ENCODE measurements at regions not wholly inside any gene's neighbourhood (a gene's known extent, or its start where the extent isn't known, plus 50 kb on each side); places are given as distances from the start of the nearest gene placed in this dataset.

DNA sequence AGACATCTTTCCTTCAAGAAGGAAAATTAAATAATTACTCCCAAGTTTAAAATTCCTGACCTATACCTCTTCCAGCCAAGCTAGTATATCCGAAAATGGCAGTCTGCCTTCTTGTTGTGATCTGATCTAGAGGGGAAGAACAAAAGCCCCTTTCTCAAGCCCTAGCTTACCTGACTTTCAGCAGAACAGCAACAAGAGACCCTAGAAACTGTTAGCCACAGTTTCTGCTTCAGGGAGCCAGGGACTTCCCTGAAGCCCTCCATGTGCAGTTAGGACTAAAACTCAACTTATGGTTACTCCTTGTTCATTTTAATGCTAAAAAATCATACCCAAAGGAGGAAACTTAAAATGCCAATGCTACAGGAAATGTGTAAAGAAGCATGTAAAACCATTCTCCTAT lies 366.7 kb upstream of the CTNND2 start:
- no peaks in the 10 kb centered on the region for H3K27me3 Mint-ChIP-seq (ENCODE audit: unreplicated experiment)
- no peaks in the 10 kb centered on the region for H3K36me3 Mint-ChIP-seq (ENCODE audit: unreplicated experiment)
- no peaks in the 10 kb centered on the region for H3K4me1 Mint-ChIP-seq (ENCODE audit: low read depth, unreplicated experiment)
- TF ChIP-seq, protein P1, sequence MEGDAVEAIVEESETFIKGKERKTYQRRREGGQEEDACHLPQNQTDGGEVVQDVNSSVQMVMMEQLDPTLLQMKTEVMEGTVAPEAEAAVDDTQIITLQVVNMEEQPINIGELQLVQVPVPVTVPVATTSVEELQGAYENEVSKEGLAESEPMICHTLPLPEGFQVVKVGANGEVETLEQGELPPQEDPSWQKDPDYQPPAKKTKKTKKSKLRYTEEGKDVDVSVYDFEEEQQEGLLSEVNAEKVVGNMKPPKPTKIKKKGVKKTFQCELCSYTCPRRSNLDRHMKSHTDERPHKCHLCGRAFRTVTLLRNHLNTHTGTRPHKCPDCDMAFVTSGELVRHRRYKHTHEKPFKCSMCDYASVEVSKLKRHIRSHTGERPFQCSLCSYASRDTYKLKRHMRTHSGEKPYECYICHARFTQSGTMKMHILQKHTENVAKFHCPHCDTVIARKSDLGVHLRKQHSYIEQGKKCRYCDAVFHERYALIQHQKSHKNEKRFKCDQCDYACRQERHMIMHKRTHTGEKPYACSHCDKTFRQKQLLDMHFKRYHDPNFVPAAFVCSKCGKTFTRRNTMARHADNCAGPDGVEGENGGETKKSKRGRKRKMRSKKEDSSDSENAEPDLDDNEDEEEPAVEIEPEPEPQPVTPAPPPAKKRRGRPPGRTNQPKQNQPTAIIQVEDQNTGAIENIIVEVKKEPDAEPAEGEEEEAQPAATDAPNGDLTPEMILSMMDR (IDR thresholded peaks at IDR 0.05; ENCODE audit: partially characterized antibody, unreplicated experiment): no peak
- H3K4me3 Mint-ChIP-seq (ENCODE audit: unreplicated experiment): no peak overlapping the region
- H3K9me3 Mint-ChIP-seq (ENCODE audit: unreplicated experiment): no peaks in the 10 kb centered on the region
- DNase-seq: no peak
- H3K27ac Mint-ChIP-seq (ENCODE audit: unreplicated experiment): no peak overlapping the region

GRCh38 chr5:12269164-12269563 lies 364.9 kb upstream of the CTNND2 start:
- no peak for DNase-seq
- H3K4me3 Mint-ChIP-seq (ENCODE audit: unreplicated experiment): no peak overlapping the region
- TF ChIP-seq, protein P1 (IDR thresholded peaks at IDR 0.05; ENCODE audit: partially characterized antibody, unreplicated experiment): no peak
- H3K36me3 Mint-ChIP-seq (ENCODE audit: unreplicated experiment): no peaks in the 10 kb centered on the region
- H3K9me3 Mint-ChIP-seq (ENCODE audit: unreplicated experiment): no peaks in the 10 kb centered on the region
- no peak overlapping the region for H3K27ac Mint-ChIP-seq (ENCODE audit: unreplicated experiment)
- no peaks in the 10 kb centered on the region for H3K4me1 Mint-ChIP-seq (ENCODE audit: low read depth, unreplicated experiment)
- H3K27me3 Mint-ChIP-seq (ENCODE audit: unreplicated experiment): no peaks in the 10 kb centered on the region

DNA sequence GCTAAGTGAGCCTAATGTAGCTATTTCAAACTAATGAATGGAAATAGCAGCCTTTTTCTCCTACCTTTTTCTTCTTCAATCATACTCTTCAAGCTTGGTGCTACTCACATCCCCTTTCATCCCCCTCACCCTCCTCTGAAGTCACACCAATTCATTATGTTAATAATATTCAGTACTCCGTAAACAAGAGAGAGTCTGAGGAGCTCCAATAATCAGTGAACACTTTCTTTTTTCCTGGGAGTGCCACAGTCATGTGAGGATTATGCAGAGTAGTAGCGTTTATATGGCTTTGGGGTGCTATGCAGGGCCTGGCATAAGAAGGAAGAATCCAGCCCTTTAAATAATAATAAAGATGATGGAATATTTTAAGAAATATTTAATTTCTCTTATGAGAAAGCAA lies 354.3 kb upstream of the CTNND2 start:
- no peak overlapping the region for H3K4me3 Mint-ChIP-seq (ENCODE audit: unreplicated experiment)

DNA sequence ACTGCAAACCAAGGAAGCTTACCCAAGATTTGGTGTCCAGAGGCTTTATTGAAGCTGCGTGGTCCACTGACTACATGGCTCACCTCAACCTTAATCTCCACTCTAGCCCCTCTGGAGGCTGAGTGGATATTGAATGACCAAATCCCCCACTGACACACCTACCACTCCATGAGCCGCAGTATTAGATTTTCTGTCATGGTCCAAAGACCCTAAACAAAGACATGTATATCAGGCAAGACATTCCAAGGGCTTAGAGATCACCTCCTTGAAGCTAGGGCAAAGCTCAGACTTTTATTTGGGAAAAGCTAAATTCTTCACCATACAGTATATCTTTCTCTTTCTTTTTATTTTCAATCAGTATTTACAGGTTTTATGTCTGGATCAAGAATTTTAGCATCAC lies 346.2 kb upstream of the CTNND2 start:
- Mint-ChIP-seq H3K4me3 (ENCODE audit: unreplicated experiment) (no peak overlapping the region), H3K27me3 (ENCODE audit: unreplicated experiment) (peaks cover 2% of the 10 kb centered on the region), H3K27ac (ENCODE audit: unreplicated experiment) (no peak overlapping the region), H3K4me1 (ENCODE audit: low read depth, unreplicated experiment) (no peaks in the 10 kb centered on the region), H3K36me3 (ENCODE audit: unreplicated experiment) (no peaks in the 10 kb centered on the region), H3K9me3 (ENCODE audit: unreplicated experiment) (no peaks in the 10 kb centered on the region)
- TF ChIP-seq, protein P1 (IDR thresholded peaks at IDR 0.05; ENCODE audit: partially characterized antibody, unreplicated experiment): no peak
- no peak for DNase-seq

More for the DNA sequence above, 354.3 kb upstream of the CTNND2 start:
- H3K4me1 Mint-ChIP-seq (ENCODE audit: low read depth, unreplicated experiment): no peaks in the 10 kb centered on the region
- no peaks in the 10 kb centered on the region for H3K9me3 Mint-ChIP-seq (ENCODE audit: unreplicated experiment)
- TF ChIP-seq, protein P1 (IDR thresholded peaks at IDR 0.05; ENCODE audit: partially characterized antibody, unreplicated experiment): no peak
- H3K27me3 Mint-ChIP-seq (ENCODE audit: unreplicated experiment): no peaks in the 10 kb centered on the region
- H3K36me3 Mint-ChIP-seq (ENCODE audit: unreplicated experiment): no peaks in the 10 kb centered on the region
- no peak for DNase-seq
- no peak overlapping the region for H3K27ac Mint-ChIP-seq (ENCODE audit: unreplicated experiment)

GRCh38 chr5:12248831-12249230 lies 344.6 kb upstream of the CTNND2 start:
- no peak for DNase-seq
- no peaks in the 10 kb centered on the region for H3K36me3 Mint-ChIP-seq (ENCODE audit: unreplicated experiment)
- TF ChIP-seq, protein P1 (IDR thresholded peaks at IDR 0.05; ENCODE audit: partially characterized antibody, unreplicated experiment): no peak

More at GRCh38 chr5:12248831-12249230, 344.6 kb upstream of the CTNND2 start:
- Mint-ChIP-seq H3K27me3 (ENCODE audit: unreplicated experiment) (peaks cover 2% of the 10 kb centered on the region), H3K4me1 (ENCODE audit: low read depth, unreplicated experiment) (no peaks in the 10 kb centered on the region), H3K27ac (ENCODE audit: unreplicated experiment) (no peak overlapping the region), H3K4me3 (ENCODE audit: unreplicated experiment) (no peak overlapping the region), H3K9me3 (ENCODE audit: unreplicated experiment) (no peaks in the 10 kb centered on the region)
